IMR-90 (cell line): ENCODE measurements at regions not wholly inside any gene's neighbourhood (a gene's known extent, or its start where the extent isn't known, plus 50 kb on each side); places are given as distances from the start of the nearest gene placed in this dataset.

ENCODE experiments used
- ATAC-seq: fragments of 200-7000 bp; cut with Tn5 transposase; 2 replicates; pipeline ENCODE4 v1.9.1; 2020; ENCODE audit warnings: low read depth, mild to moderate bottlenecking, moderate library complexity
- BruUV-seq: library from RNA; stranded (reverse); fragments of 400-500 nt; replicated peaks from 2 replicates; lab custom pipeline; 2021; lab: Mats Ljungman, UMichigan
- CTCF ChIA-PET: fragments of 300-600 bp; formaldehyde crosslinking; extraction: SDS; loops from one replicate; lab custom pipeline; 2021; ENCODE audit warnings: antibody characterized with exemption; lab: Yijun Ruan, JAX
- POLR2A ChIA-PET: fragments of 300-600 bp; sonication (Branson Sonifier 250); formaldehyde crosslinking; loops from one replicate; lab custom pipeline; 2022; ENCODE audit warnings: antibody characterized with exemption; ENCODE audit not compliant: unreplicated experiment; lab: Charles Lee
- DNase-seq: peaks from one replicate; pipeline ENCODE4 v3.0.0; 2013
- H2AFZ ChIP-seq: replicated peaks from 2 replicates; pipeline ENCODE3; 2013; ENCODE audit warnings: low read length, mild to moderate bottlenecking; ENCODE audit not compliant: poor library complexity
- H2AK5ac ChIP-seq: 2 replicates; pipeline ENCODE4 v1.6.1; 2013; ENCODE audit warnings: low read depth, low read length, inconsistent platforms
- H2AK9ac ChIP-seq: replicated peaks from 2 replicates; pipeline ENCODE3; 2013; ENCODE audit warnings: mild to moderate bottlenecking, low read depth, low read length, moderate library complexity; ENCODE audit not compliant: poor library complexity
- H2BK120ac ChIP-seq: 2 replicates; pipeline ENCODE4 v1.6.1; 2013; ENCODE audit warnings: low read depth, low read length, inconsistent platforms
- H2BK15ac ChIP-seq: 3 replicates; pipeline ENCODE4 v1.6.1; 2013; ENCODE audit warnings: low read depth, low read length, inconsistent platforms
- H2BK20ac ChIP-seq: 2 replicates; pipeline ENCODE4 v1.6.1; 2013; ENCODE audit warnings: low read depth, mild to moderate bottlenecking, inconsistent platforms, low read length, moderate library complexity
- H2BK5ac ChIP-seq: 2 replicates; pipeline ENCODE4 v1.6.1; 2013; ENCODE audit warnings: mild to moderate bottlenecking, low read depth, low read length, inconsistent platforms; ENCODE audit not compliant: poor library complexity, severe bottlenecking
- H3K14ac ChIP-seq: replicated peaks from 2 replicates; pipeline ENCODE4 v1.6.1; 2013; ENCODE audit warnings: low read depth, low read length, inconsistent platforms
- H3K18ac ChIP-seq: 2 replicates; pipeline ENCODE4 v1.6.1; 2013; ENCODE audit warnings: low read depth, low read length, control low read depth
- H3K23ac ChIP-seq: 2 replicates; pipeline ENCODE4 v1.6.1; 2013; ENCODE audit warnings: low read depth, low read length, inconsistent platforms
- H3K27ac ChIP-seq: 2 replicates; pipeline ENCODE4 v1.5.1; 2013; ENCODE audit warnings: mild to moderate bottlenecking, control low read depth, low read length; ENCODE audit not compliant: insufficient read depth
- H3K27me3 ChIP-seq: 2 replicates; pipeline ENCODE4 v1.6.1; 2013; ENCODE audit warnings: low read length; ENCODE audit not compliant: control insufficient read depth, insufficient read depth
- H3K36me3 ChIP-seq: 2 replicates; pipeline ENCODE4 v1.6.1; 2013; ENCODE audit warnings: low read length, mixed read lengths; ENCODE audit not compliant: control insufficient read depth, insufficient read depth
- H3K4ac ChIP-seq: 2 replicates; pipeline ENCODE4 v1.6.1; 2013; ENCODE audit warnings: low read depth, low read length, inconsistent platforms
- H3K4me1 ChIP-seq: 2 replicates; pipeline ENCODE4 v1.6.1; 2013; ENCODE audit warnings: low read length, mixed read lengths; ENCODE audit not compliant: control insufficient read depth, insufficient read depth
- H3K4me2 ChIP-seq: 2 replicates; pipeline ENCODE4 v1.6.1; 2013; ENCODE audit warnings: low read depth, mild to moderate bottlenecking, control low read depth, low read length, moderate library complexity
- H3K4me3 ChIP-seq: 2 replicates; pipeline ENCODE4 v1.5.1; 2013; ENCODE audit warnings: low read depth, mild to moderate bottlenecking, control low read depth, low read length, moderate library complexity; ENCODE audit not compliant: insufficient read depth
- H3K56ac ChIP-seq: 2 replicates; pipeline ENCODE4 v1.6.1; 2013; ENCODE audit warnings: low read length, inconsistent platforms; ENCODE audit not compliant: insufficient read depth; ENCODE audit errors: extremely low read depth
- H3K79me1 ChIP-seq, 2 experiments: 2 replicates each; pipeline ENCODE4 v1.6.1; 2013; ENCODE audit warnings: low read length in 2 of 2, inconsistent platforms in 1 of 2, low read depth in 1 of 2
- H3K9ac ChIP-seq: 2 replicates; pipeline ENCODE4 v1.6.1; 2013; ENCODE audit warnings: low read depth, low read length, control low read depth
- H3K9me1 ChIP-seq: 2 replicates; pipeline ENCODE4 v1.6.1; 2013; ENCODE audit warnings: low read length, inconsistent platforms; ENCODE audit not compliant: insufficient read depth
- H3K9me3 ChIP-seq: 2 replicates; pipeline ENCODE4 v1.6.1; 2013; ENCODE audit warnings: low read length; ENCODE audit not compliant: control insufficient read depth, insufficient read depth
- H4K20me1 ChIP-seq: 2 replicates; pipeline ENCODE4 v1.6.1; 2013; ENCODE audit warnings: low read length, inconsistent platforms; ENCODE audit not compliant: insufficient read depth
- H4K5ac ChIP-seq: 2 replicates; pipeline ENCODE4 v1.6.1; 2013; ENCODE audit warnings: mild to moderate bottlenecking, low read depth, low read length, control low read depth
- H4K8ac ChIP-seq, 2 experiments: 2 replicates each; pipeline ENCODE4 v1.6.1; 2013; ENCODE audit warnings: low read depth in 2 of 2, low read length in 2 of 2, control low read depth in 1 of 2, inconsistent platforms in 1 of 2
- H4K91ac ChIP-seq: 2 replicates; pipeline ENCODE4 v1.6.1; 2013; ENCODE audit warnings: low read depth, low read length, inconsistent platforms; ENCODE audit not compliant: insufficient read depth
- BHLHE40 ChIP-seq: fragments of 150-350 bp; IDR thresholded peaks from 2 replicates; pipeline ENCODE4 v1.6.1; 2016; ENCODE audit warnings: mild to moderate bottlenecking, low read depth, low read length
- CEBPB ChIP-seq: IDR thresholded peaks from 2 replicates; pipeline ENCODE4 v1.6.1; 2012; ENCODE audit warnings: low read depth, low read length, improper control_type of control experiment
- CHD1 ChIP-seq: IDR thresholded peaks from 2 replicates; pipeline ENCODE4 v1.6.1; 2012; ENCODE audit warnings: low read depth, low read length, improper control_type of control experiment
- FOS ChIP-seq: fragments of 150-350 bp; IDR thresholded peaks from 2 replicates; pipeline ENCODE4 v1.6.1; 2016; ENCODE audit warnings: low read depth, low read length
- MAFK ChIP-seq: IDR thresholded peaks from 2 replicates; pipeline ENCODE4 v1.6.1; 2012; ENCODE audit warnings: low read depth, low read length, improper control_type of control experiment
- MAZ ChIP-seq: IDR thresholded peaks from 2 replicates; pipeline ENCODE4 v1.6.1; 2012; ENCODE audit warnings: low read depth, mild to moderate bottlenecking, low read length, improper control_type of control experiment, moderate library complexity, borderline replicate concordance
- MXI1 ChIP-seq: IDR thresholded peaks from 2 replicates; pipeline ENCODE4 v1.6.1; 2012; ENCODE audit warnings: low read depth, mild to moderate bottlenecking, low read length, moderate library complexity, borderline replicate concordance
- NFE2L2 ChIP-seq: fragments of 150-350 bp; IDR thresholded peaks from 2 replicates; pipeline ENCODE4 v1.6.1; 2016; ENCODE audit warnings: low read depth, mild to moderate bottlenecking, low read length
- POLR2A ChIP-seq: IDR thresholded peaks from 2 replicates; pipeline ENCODE4 v1.6.1; 2012; ENCODE audit warnings: mild to moderate bottlenecking, low read depth, low read length
- RAD21 ChIP-seq: IDR thresholded peaks from 2 replicates; pipeline ENCODE4 v1.6.1; 2012; ENCODE audit warnings: low read length, improper control_type of control experiment
- RCOR1 ChIP-seq: IDR thresholded peaks from 2 replicates; pipeline ENCODE4 v1.6.1; 2012; ENCODE audit warnings: mild to moderate bottlenecking, low read length, improper control_type of control experiment; ENCODE audit not compliant: insufficient replicate concordance
- RFX5 ChIP-seq: IDR thresholded peaks from 2 replicates; pipeline ENCODE4 v1.8.0; 2012; ENCODE audit warnings: low read depth, mild to moderate bottlenecking, low read length, moderate library complexity
- SMC3 ChIP-seq: fragments of 150-350 bp; IDR thresholded peaks from 2 replicates; pipeline ENCODE4 v1.6.1; 2016; ENCODE audit warnings: low read depth, mild to moderate bottlenecking, antibody characterized with exemption, low read length, moderate library complexity
- WGBS, 2 experiments: methylation state at CpG; one replicate each; pipeline versions ENCODE4 v1.1.5 to v1.1.7; 2013; ENCODE audit warnings: missing lambda C conversion rate in 2 of 2; ENCODE audit not compliant: insufficient read length in 1 of 2; ENCODE audit errors: extremely low coverage in 2 of 2; 5-methylcytosine and 5-hydroxymethylcytosine counted together
- dilution Hi-C: fragments of 300-500 bp; cut with HindIII; formaldehyde crosslinking; loops from one replicate; pipeline ENCODE4 v1.14.3; 2018; ENCODE audit warnings: low sequenced_read_pairs; ENCODE audit not compliant: unreplicated experiment
- in situ Hi-C: fragments of 300-500 bp; cut with MboI; formaldehyde crosslinking; loops from 3 replicates; pipeline ENCODE4 v1.14.3; 2019; ENCODE audit warnings: low sequenced_read_pairs, inconsistent platforms, mixed read lengths
- intact Hi-C: fragments of 100-400 bp; cut with micrococcal nuclease; formaldehyde crosslinking; loops from 2 replicates; pipeline ENCODE4 v1.10.0; 2022
- TF ChIP-seq, protein P1 (sequence below): fragments of 150-350 bp; IDR thresholded peaks from 2 replicates; pipeline ENCODE4 v1.6.1; 2017; ENCODE audit warnings: mild to moderate bottlenecking, antibody characterized with exemption, low read length, low read depth
- TF ChIP-seq, protein P2 (sequence below): fragments of 150-350 bp; IDR thresholded peaks from 2 replicates; pipeline ENCODE4 v1.6.1; 2016; ENCODE audit warnings: low read depth, mild to moderate bottlenecking, low read length, moderate library complexity, borderline replicate concordance
- TF ChIP-seq, protein P3 (sequence below): conservative IDR thresholded peaks from 2 replicates; pipeline ENCODE4 v1.5.1; 2012; ENCODE audit warnings: mild to moderate bottlenecking, low read depth, low read length, improper control_type of control experiment

DNA sequence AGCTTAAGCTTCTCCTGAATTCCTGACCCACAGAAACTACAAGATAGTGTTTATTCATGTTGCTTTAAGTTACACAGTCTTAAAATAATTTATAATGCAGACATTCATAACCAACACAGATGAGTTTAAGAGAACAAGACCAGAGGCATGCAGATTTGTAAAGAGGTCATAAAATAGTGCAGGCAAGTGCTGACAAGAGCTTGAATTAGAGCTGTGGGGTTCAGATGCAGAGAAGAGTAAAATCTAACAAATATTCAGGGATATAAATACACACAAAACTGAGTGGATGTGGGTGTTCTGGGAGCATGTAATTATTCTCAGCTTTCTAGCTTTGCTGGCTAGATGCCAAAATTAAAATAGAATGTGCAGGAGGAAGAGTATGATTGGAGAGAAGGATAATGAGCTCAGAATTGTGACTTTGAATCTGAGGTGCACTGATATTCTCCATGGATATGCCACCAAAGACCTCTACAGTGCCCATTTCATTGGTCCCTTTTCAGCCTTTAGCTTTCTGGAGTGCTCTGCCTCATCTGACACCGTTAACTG is 291.9 kb upstream of the SGK1 start:
- ChIA-PET POLR2A (no interaction called here), CTCF (interaction anchor here (0.6 to 1.0 kb wide), 2 partner anchors 11 to 280 kb away, joined by 3 read pairs; no protein-coding TSS in a partner anchor)
- intact Hi-C loops = no loop called here
- H3K14ac ChIP-seq = no peak overlapping the region
- TF ChIP-seq POLR2A (no peak), SMC3 (no peak), NFE2L2 (no peak), MAZ (no peak), MAFK (no peak), RAD21 (no peak), FOS (no peak), RCOR1 (no peak), RFX5 (no peak), BHLHE40 (no peak), CEBPB (no peak), MXI1 (no peak), CHD1 (no peak)
- TF ChIP-seq, protein P1, sequence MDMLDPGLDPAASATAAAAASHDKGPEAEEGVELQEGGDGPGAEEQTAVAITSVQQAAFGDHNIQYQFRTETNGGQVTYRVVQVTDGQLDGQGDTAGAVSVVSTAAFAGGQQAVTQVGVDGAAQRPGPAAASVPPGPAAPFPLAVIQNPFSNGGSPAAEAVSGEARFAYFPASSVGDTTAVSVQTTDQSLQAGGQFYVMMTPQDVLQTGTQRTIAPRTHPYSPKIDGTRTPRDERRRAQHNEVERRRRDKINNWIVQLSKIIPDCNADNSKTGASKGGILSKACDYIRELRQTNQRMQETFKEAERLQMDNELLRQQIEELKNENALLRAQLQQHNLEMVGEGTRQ = no peak
- TF ChIP-seq, protein P2, sequence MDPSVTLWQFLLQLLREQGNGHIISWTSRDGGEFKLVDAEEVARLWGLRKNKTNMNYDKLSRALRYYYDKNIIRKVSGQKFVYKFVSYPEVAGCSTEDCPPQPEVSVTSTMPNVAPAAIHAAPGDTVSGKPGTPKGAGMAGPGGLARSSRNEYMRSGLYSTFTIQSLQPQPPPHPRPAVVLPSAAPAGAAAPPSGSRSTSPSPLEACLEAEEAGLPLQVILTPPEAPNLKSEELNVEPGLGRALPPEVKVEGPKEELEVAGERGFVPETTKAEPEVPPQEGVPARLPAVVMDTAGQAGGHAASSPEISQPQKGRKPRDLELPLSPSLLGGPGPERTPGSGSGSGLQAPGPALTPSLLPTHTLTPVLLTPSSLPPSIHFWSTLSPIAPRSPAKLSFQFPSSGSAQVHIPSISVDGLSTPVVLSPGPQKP = no peak
- TF ChIP-seq, protein P3, sequence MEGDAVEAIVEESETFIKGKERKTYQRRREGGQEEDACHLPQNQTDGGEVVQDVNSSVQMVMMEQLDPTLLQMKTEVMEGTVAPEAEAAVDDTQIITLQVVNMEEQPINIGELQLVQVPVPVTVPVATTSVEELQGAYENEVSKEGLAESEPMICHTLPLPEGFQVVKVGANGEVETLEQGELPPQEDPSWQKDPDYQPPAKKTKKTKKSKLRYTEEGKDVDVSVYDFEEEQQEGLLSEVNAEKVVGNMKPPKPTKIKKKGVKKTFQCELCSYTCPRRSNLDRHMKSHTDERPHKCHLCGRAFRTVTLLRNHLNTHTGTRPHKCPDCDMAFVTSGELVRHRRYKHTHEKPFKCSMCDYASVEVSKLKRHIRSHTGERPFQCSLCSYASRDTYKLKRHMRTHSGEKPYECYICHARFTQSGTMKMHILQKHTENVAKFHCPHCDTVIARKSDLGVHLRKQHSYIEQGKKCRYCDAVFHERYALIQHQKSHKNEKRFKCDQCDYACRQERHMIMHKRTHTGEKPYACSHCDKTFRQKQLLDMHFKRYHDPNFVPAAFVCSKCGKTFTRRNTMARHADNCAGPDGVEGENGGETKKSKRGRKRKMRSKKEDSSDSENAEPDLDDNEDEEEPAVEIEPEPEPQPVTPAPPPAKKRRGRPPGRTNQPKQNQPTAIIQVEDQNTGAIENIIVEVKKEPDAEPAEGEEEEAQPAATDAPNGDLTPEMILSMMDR = no peak
- dilution Hi-C loops = no loop called here
- in situ Hi-C loops = no loop called here
- no peak overlapping the region for H2AFZ ChIP-seq
- H3K27ac ChIP-seq = no peak overlapping the region
- no peak overlapping the region for H3K4ac ChIP-seq
- H3K4me2 ChIP-seq = no peak overlapping the region
- no peak overlapping the region for H2BK20ac ChIP-seq
- H3K23ac ChIP-seq = no peak overlapping the region
- no peaks in the 10 kb centered on the region for H4K20me1 ChIP-seq
- no peaks in the 10 kb centered on the region for H3K9me1 ChIP-seq
- H3K4me1 ChIP-seq = peaks cover under 1% of the 10 kb centered on the region; the same call in 1 of the 2 replicates
- no peaks in the 10 kb centered on the region for H3K27me3 ChIP-seq
- ATAC-seq = no peak
- DNase-seq = no peak
- no peaks in the 10 kb centered on the region for H3K79me1 ChIP-seq
- BruUV-seq = no TSS peak
- no peak overlapping the region for H3K56ac ChIP-seq
- no peak overlapping the region for H4K5ac ChIP-seq
- WGBS, 2 experiments = 89% methylated on average over 1 of the region's 1 CpG; no CpG with 5 or more reads in 1 of the 2 experiments
- peaks cover 2% of the 10 kb centered on the region; the same call in 1 of the 2 replicates for H3K9me3 ChIP-seq
- no peak overlapping the region for H2AK9ac ChIP-seq
- H4K8ac ChIP-seq = no peak overlapping the region
- no peak overlapping the region for H2BK15ac ChIP-seq
- H2BK120ac ChIP-seq = no peak overlapping the region
- H3K18ac ChIP-seq = no peak overlapping the region
- no peaks in the 10 kb centered on the region for H3K36me3 ChIP-seq
- H2BK5ac ChIP-seq = no peak overlapping the region
- H2AK5ac ChIP-seq = no peak overlapping the region
- H4K91ac ChIP-seq = no peak overlapping the region
- no peak overlapping the region for H3K9ac ChIP-seq
- H3K4me3 ChIP-seq = no peak overlapping the region
